Endothelial cell of umbilical vein (primary cell): ENCODE measurements at regions not wholly inside any gene's neighbourhood (a gene's known extent, or its start where the extent isn't known, plus 50 kb on each side); places are given as distances from the start of the nearest gene placed in this dataset.

Experiments
- BruUV-seq: library from RNA; stranded (reverse); fragments of 400-500 nt; replicated peaks from 2 replicates; lab custom pipeline; 2021; lab: Mats Ljungman, UMichigan
- CTCF ChIA-PET: fragments of 300-600, 350-600 bp; sonication (Branson Sonifier 250); formaldehyde crosslinking; loops from one replicate; lab custom pipeline; 2021; ENCODE audit warnings: antibody characterized with exemption, inconsistent platforms; lab: Charles Lee
- POLR2A ChIA-PET: fragments of 300-600, 350-600 bp; sonication (Branson Sonifier 250); formaldehyde crosslinking; loops from one replicate; lab custom pipeline; 2021; ENCODE audit warnings: antibody characterized with exemption, inconsistent platforms; lab: Charles Lee
- DNase-seq: peaks from one replicate; pipeline ENCODE4 v3.0.0-alpha.2; 2011; ENCODE audit warnings: low read depth, low spot score
- FAIRE-seq: peaks from 2 replicates; lab custom pipeline; 2011; peaks lifted over from hg19 to GRCh38; lab: Jason Lieb, UNC
- H2AFZ ChIP-seq: 2 replicates; pipeline ENCODE4 v1.6.0; 2012; ENCODE audit warnings: low read depth, low read length, control low read depth, inconsistent platforms
- H3K27ac ChIP-seq: 2 replicates; pipeline ENCODE4 v1.5.1; 2011; ENCODE audit warnings: low read depth, mild to moderate bottlenecking, control low read depth, low read length, moderate library complexity; ENCODE audit not compliant: insufficient read depth
- H3K27me3 ChIP-seq, 2 experiments: 2 replicates each; pipeline versions ENCODE4 v1.6.0 to v1.6.1; 2011; ENCODE audit warnings: low read length in 2 of 2, mixed read lengths in 1 of 2; ENCODE audit not compliant: control insufficient read depth in 2 of 2, insufficient read depth in 2 of 2
- H3K36me3 ChIP-seq, 2 experiments: 2 replicates in 1 of 2; 3 replicates in 1 of 2; pipeline ENCODE4 v1.5.1; 2011; ENCODE audit warnings: low read length in 2 of 2, mild to moderate bottlenecking in 1 of 2, moderate library complexity in 1 of 2; ENCODE audit not compliant: control insufficient read depth in 2 of 2, insufficient read depth in 2 of 2; ENCODE audit errors: extremely low read depth in 1 of 2
- H3K4me1 ChIP-seq: 3 replicates; pipeline ENCODE4 v1.5.1; 2011; ENCODE audit warnings: mild to moderate bottlenecking, low read length; ENCODE audit not compliant: control insufficient read depth, insufficient read depth; ENCODE audit errors: extremely low read depth
- H3K4me2 ChIP-seq: 2 replicates; pipeline ENCODE4 v1.6.1; 2011; ENCODE audit warnings: low read length, control low read depth, mixed read lengths; ENCODE audit not compliant: insufficient read depth
- H3K4me3 ChIP-seq, 3 experiments: fragments of 200-600 bp in 1 of 3; sonication (generic), shearing (Covaris generic) in 1 of 3; replicated peaks in 1 of 3; 2 replicates each; pipeline ENCODE4 v1.5.1; 2011 to 2016; ENCODE audit warnings: control low read depth in 3 of 3, low read length in 3 of 3, mild to moderate bottlenecking in 2 of 3, inconsistent platforms in 1 of 3, low read depth in 1 of 3, moderate library complexity in 1 of 3; ENCODE audit not compliant: insufficient read depth in 1 of 3
- H3K79me2 ChIP-seq: 2 replicates; pipeline ENCODE4 v1.6.0; 2012; ENCODE audit warnings: low read length, inconsistent platforms; ENCODE audit not compliant: control insufficient read depth, insufficient read depth
- H3K9ac ChIP-seq: replicated peaks from 2 replicates; pipeline ENCODE3; 2011; ENCODE audit warnings: low read length, control low read depth; ENCODE audit not compliant: insufficient read depth; ENCODE audit errors: extremely low read depth
- H3K9me1 ChIP-seq: replicated peaks from 3 replicates; pipeline ENCODE4 v1.6.0; 2011; ENCODE audit warnings: mild to moderate bottlenecking, low read length; ENCODE audit not compliant: control insufficient read depth, insufficient read depth; ENCODE audit errors: extremely low read depth
- H3K9me3 ChIP-seq: replicated peaks from 2 replicates; pipeline ENCODE4 v1.5.1; 2012; ENCODE audit warnings: low read length, inconsistent platforms; ENCODE audit not compliant: control insufficient read depth, insufficient read depth
- H4K20me1 ChIP-seq: replicated peaks from 2 replicates; pipeline ENCODE3; 2011; ENCODE audit warnings: mild to moderate bottlenecking, low read length; ENCODE audit not compliant: control insufficient read depth, insufficient read depth; ENCODE audit errors: extremely low read depth
- CTCF ChIP-seq, 2 donors: IDR thresholded peaks; 1 replicate in 1 of 2; 2 replicates in 1 of 2; pipeline ENCODE4 v1.5.1; 2011; ENCODE audit warnings: low read length in 2 of 2, mild to moderate bottlenecking in 2 of 2, moderate library complexity in 2 of 2, control low read depth in 1 of 2, inconsistent platforms in 1 of 2, low read depth in 1 of 2; ENCODE audit not compliant: insufficient read depth in 1 of 2; ENCODE audit errors: extremely low read depth in 1 of 2
- FOS ChIP-seq: IDR thresholded peaks from 2 replicates; pipeline ENCODE4 v1.6.1; 2011; ENCODE audit warnings: mild to moderate bottlenecking, low read length, moderate library complexity, borderline replicate concordance; ENCODE audit not compliant: insufficient read depth
- GATA2 ChIP-seq: IDR thresholded peaks from 2 replicates; pipeline ENCODE4 v1.7.0; 2011; ENCODE audit warnings: low read depth, mild to moderate bottlenecking, moderate library complexity, mixed read lengths, low read length; ENCODE audit not compliant: insufficient read length, insufficient read depth
- JUN ChIP-seq: IDR thresholded peaks from 2 replicates; pipeline ENCODE4 v1.6.1; 2011; ENCODE audit warnings: borderline replicate concordance, low read depth; ENCODE audit not compliant: insufficient read length, insufficient read depth
- MAX ChIP-seq: IDR thresholded peaks from 2 replicates; pipeline ENCODE4 v1.6.1; 2011; ENCODE audit not compliant: insufficient read depth, insufficient read length
- dilution Hi-C: fragments of 300-500 bp; cut with MboI; formaldehyde crosslinking; loops from one replicate; pipeline ENCODE4 v1.15.0; 2019; ENCODE audit warnings: low sequenced_read_pairs; ENCODE audit not compliant: extremely low pct_ligation_motif_present
- intact Hi-C: fragments of 100-400 bp; cut with micrococcal nuclease; formaldehyde crosslinking; loops from one replicate; pipeline ENCODE4 v1.10.0; 2022

GRCh38 chr4:120630427-120630826 lies 292.1 kb downstream of the PRDM5 start:
- Histone ChIP-seq H3K27me3 (no peaks in the 10 kb centered on the region), H3K4me3 (no peak overlapping the region), H4K20me1 (no peaks in the 10 kb centered on the region), H3K9me3 (no peaks in the 10 kb centered on the region), H3K36me3 (no peaks in the 10 kb centered on the region), H3K4me1 (no peaks in the 10 kb centered on the region), H3K27ac (no peak overlapping the region), H3K9ac (no peak overlapping the region), H3K9me1 (no peaks in the 10 kb centered on the region), H3K79me2 (no peaks in the 10 kb centered on the region), H2AFZ (no peak overlapping the region), H3K4me2 (no peak overlapping the region)
- ChIA-PET CTCF (interaction anchor here (2.1 kb wide), 1 partner anchor 14 kb away, joined by 5 read pairs; no protein-coding TSS in a partner anchor), POLR2A (no interaction called here)
- no TSS peak for BruUV-seq
- TF ChIP-seq GATA2 (no peak), FOS (no peak), MAX (no peak), JUN (no peak)
- DNase-seq (no peak), FAIRE-seq (no peak)
- intact Hi-C loops (no loop called here), dilution Hi-C loops (no loop called here)

- FAIRE-seq (peak; percentile 26), DNase-seq (no peak)
- H3K27ac ChIP-seq: no peak overlapping the region
- H3K9me1 ChIP-seq: no peaks in the 10 kb centered on the region
- no peaks in the 10 kb centered on the region for H4K20me1 ChIP-seq
- no peaks in the 10 kb centered on the region for H3K4me1 ChIP-seq
- TF ChIP-seq FOS: no peak
- no peak for TF ChIP-seq CTCF (IDR thresholded peaks at IDR 0.05; ENCODE audit: extremely low read depth in 1 of 2, insufficient read depth in 1 of 2, low read depth in 1 of 2, low read length in 2 of 2)
- TF ChIP-seq MAX: no peak
- no peak for TF ChIP-seq GATA2
- H3K36me3 ChIP-seq: no peaks in the 10 kb centered on the region
- dilution Hi-C loops: no loop called here
- BruUV-seq: no TSS peak
- H3K4me3 ChIP-seq: no peak overlapping the region
- no peak overlapping the region for H3K9ac ChIP-seq
- intact Hi-C loops: no loop called here
- ChIA-PET CTCF (interaction anchor here (2.1 kb wide), 1 partner anchor 13 kb away, joined by 5 read pairs; no protein-coding TSS in a partner anchor), POLR2A (no interaction called here)
- H3K79me2 ChIP-seq: no peaks in the 10 kb centered on the region
- no peaks in the 10 kb centered on the region for H3K27me3 ChIP-seq
- H2AFZ ChIP-seq: no peak overlapping the region
- H3K4me2 ChIP-seq: no peak overlapping the region
- no peaks in the 10 kb centered on the region for H3K9me3 ChIP-seq
Observed at GRCh38 chr4:120629546-120630108, 292.9 kb downstream of the PRDM5 start.
